ENCODE measurements at regions not wholly inside any gene's neighbourhood (a gene's known extent, or its start where the extent isn't known, plus 50 kb on each side); places are given as distances from the start of the nearest gene placed in this dataset.

DNA sequence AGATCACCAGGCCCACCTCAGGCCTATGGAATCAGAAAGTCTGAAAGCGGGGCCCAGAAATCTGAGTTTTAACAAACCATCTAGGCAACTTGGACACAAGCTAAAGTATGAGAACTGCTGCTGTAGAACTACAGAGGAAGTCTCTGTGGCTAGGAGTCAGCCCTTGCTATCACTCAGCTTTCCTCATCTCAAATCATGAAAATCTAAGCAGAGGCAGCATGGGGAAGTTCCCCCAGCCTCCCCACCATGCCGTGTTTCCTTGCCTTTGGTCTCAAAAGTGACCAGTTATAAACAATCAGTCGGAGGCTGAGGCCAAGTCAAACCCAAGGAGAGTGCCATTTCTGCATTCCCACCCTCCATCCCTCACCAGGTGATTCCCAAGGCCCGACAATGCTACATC lies 404.7 kb downstream of the BCL11A start:
- Histone ChIP-seq H3K18ac (ENCODE audit: extremely low read depth, low read length) (no peak overlapping the region), H2BK120ac (replicated peaks; ENCODE audit: low read depth, low read length) (no peak overlapping the region), H3K27ac (ENCODE audit: low read depth, low read length) (no peak overlapping the region), H3K56ac (replicated peaks; ENCODE audit: insufficient read length, low read depth, low read length) (no peak overlapping the region), H3K23ac (ENCODE audit: insufficient read length) (no peak overlapping the region), H4K20me1 (replicated peaks in 1 of 2; ENCODE audit: control insufficient read depth in 1 of 2, insufficient read depth in 2 of 2, low read length in 2 of 2) (no peaks in the 10 kb centered on the region), H2BK12ac (ENCODE audit: low read depth, low read length) (no peak overlapping the region), H3K4me1 (replicated peaks in 1 of 4; ENCODE audit: control insufficient read depth in 3 of 4, insufficient read depth in 4 of 4, low read length in 3 of 4) (no peaks in the 10 kb centered on the region), H3K4me2 (ENCODE audit: insufficient read depth in 1 of 2, low read depth in 2 of 2, low read length in 2 of 2) (no peak overlapping the region), H3K4ac (replicated peaks; ENCODE audit: insufficient read length, low read depth, low read length) (no peak overlapping the region), H3K27me3 (replicated peaks in 1 of 4; ENCODE audit: control insufficient read depth in 3 of 4, extremely low read depth in 1 of 4, insufficient read depth in 3 of 4, low read length in 3 of 4) (no peaks in the 10 kb centered on the region), H4K91ac (replicated peaks; ENCODE audit: insufficient read length, low read length) (no peak overlapping the region), H2BK5ac (ENCODE audit: low read depth, low read length) (no peak overlapping the region), H3K79me1 (ENCODE audit: low read depth, low read length) (no peaks in the 10 kb centered on the region), H2AFZ (ENCODE audit: low read length) (no peak overlapping the region), H3K36me3 (ENCODE audit: control insufficient read depth in 2 of 4, insufficient read depth in 4 of 4, low read length in 3 of 4) (no peaks in the 10 kb centered on the region), H3K14ac (ENCODE audit: insufficient read length) (no peak overlapping the region), H3K79me2 (ENCODE audit: control insufficient read depth in 1 of 2, insufficient read depth in 2 of 2, low read length in 2 of 2) (no peaks in the 10 kb centered on the region), H2BK20ac (ENCODE audit: low read length) (no peak overlapping the region), H4K5ac (ENCODE audit: insufficient read length, low read depth, low read length) (no peak overlapping the region), H2BK15ac (ENCODE audit: low read length) (no peak overlapping the region), H3K23me2 (ENCODE audit: low read depth, low read length) (no peaks in the 10 kb centered on the region), H2AK5ac (ENCODE audit: low read depth, low read length) (no peak overlapping the region), H3K9ac (replicated peaks in 1 of 4; ENCODE audit: extremely low read depth in 1 of 4, low read depth in 3 of 4, low read length in 3 of 4) (no peak overlapping the region), H4K8ac (ENCODE audit: extremely low read depth, insufficient read depth, low read length) (no peak overlapping the region), H3K9me3 (ENCODE audit: insufficient read depth in 2 of 2, low read depth in 1 of 2, low read length in 1 of 2) (peaks cover 0 to 3% of the 10 kb centered on the region in 2 experiments; a peak in 1 of 4 replicates), H3K4me3 (ENCODE audit: extremely low read depth in 1 of 4, insufficient read depth in 2 of 4, low read depth in 3 of 4, low read length in 4 of 4) (no peak overlapping the region)
- POLR2A ChIA-PET (ENCODE audit: partially characterized antibody): interaction anchor here (0.6 kb wide), 1 partner anchor 68 kb away, joined by 3 read pairs; no protein-coding TSS in a partner anchor
- CTCF ChIA-PET (ENCODE audit: partially characterized antibody): interaction anchor here (0.5 to 1.2 kb wide), 2 partner anchors 414 to 434 kb away, joined by 3 to 5 read pairs; no protein-coding TSS in a partner anchor
- FAIRE-seq: no peak
- DNase-seq (ENCODE audit: low read depth in 1 of 2, low spot score in 2 of 2): no peak
- 79% methylated on average over 4 of the region's 4 CpGs; no CpG with 5 or more reads in 1 of the 2 experiments for WGBS, 2 experiments (ENCODE audit: extremely low coverage in 1 of 2, insufficient coverage in 1 of 2, insufficient read length in 1 of 2, insufficient replicate concordance in 2 of 2, low coverage in 1 of 2, low lambda C conversion rate in 2 of 2, missing lambda C conversion rate in 1 of 2)
- TF ChIP-seq HDAC2 (IDR thresholded peaks at IDR 0.05; ENCODE audit: borderline replicate concordance in 1 of 2, low read depth in 2 of 2, low read length in 2 of 2): no peak
- TF ChIP-seq CHD2 (IDR thresholded peaks at IDR 0.05; ENCODE audit: low read length): no peak
- no peak for TF ChIP-seq EP300 (IDR thresholded peaks at IDR 0.05; ENCODE audit: borderline replicate concordance in 1 of 2, low read depth in 2 of 2, low read length in 2 of 2)
- TF ChIP-seq, protein P1, sequence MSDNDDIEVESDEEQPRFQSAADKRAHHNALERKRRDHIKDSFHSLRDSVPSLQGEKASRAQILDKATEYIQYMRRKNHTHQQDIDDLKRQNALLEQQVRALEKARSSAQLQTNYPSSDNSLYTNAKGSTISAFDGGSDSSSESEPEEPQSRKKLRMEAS (IDR thresholded peaks at IDR 0.05): no peak
- TF ChIP-seq, protein P2, sequence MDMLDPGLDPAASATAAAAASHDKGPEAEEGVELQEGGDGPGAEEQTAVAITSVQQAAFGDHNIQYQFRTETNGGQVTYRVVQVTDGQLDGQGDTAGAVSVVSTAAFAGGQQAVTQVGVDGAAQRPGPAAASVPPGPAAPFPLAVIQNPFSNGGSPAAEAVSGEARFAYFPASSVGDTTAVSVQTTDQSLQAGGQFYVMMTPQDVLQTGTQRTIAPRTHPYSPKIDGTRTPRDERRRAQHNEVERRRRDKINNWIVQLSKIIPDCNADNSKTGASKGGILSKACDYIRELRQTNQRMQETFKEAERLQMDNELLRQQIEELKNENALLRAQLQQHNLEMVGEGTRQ (IDR thresholded peaks at IDR 0.05; ENCODE audit: low read length): no peak
- no peak for TF ChIP-seq JUN (IDR thresholded peaks at IDR 0.05; ENCODE audit: low read depth, low read length)
